HepG2 (cell line): ENCODE measurements at regions not wholly inside any gene's neighbourhood (a gene's known extent, or its start where the extent isn't known, plus 50 kb on each side); places are given as distances from the start of the nearest gene placed in this dataset.

Source experiments
- CTCF ChIP-seq: sonication (generic); formaldehyde crosslinking; IDR thresholded peaks from 2 replicates; pipeline ENCODE4 v1.5.0; 2020; ENCODE audit warnings: mild to moderate bottlenecking, missing genetic modification reagents, moderate library complexity
- KDM5B ChIP-seq: sonication (generic); formaldehyde crosslinking; IDR thresholded peaks from 2 replicates; pipeline ENCODE4 v1.4.0; 2020; ENCODE audit warnings: missing genetic modification reagents, mild to moderate bottlenecking, borderline replicate concordance
- MEIS1 ChIP-seq: sonication (generic); formaldehyde crosslinking; IDR thresholded peaks from 2 replicates; pipeline ENCODE4 v1.9.0; 2021; ENCODE audit warnings: mild to moderate bottlenecking, missing genetic modification reagents, moderate library complexity, borderline replicate concordance
- MLX ChIP-seq: IDR thresholded peaks from 2 replicates; pipeline ENCODE4 v1.6.1; 2016
- NFIC ChIP-seq: IDR thresholded peaks from 2 replicates; pipeline ENCODE4 v1.6.1; 2012; ENCODE audit warnings: mild to moderate bottlenecking, low read length, inconsistent platforms
- POLR2AphosphoS5 ChIP-seq: IDR thresholded peaks from 2 replicates; pipeline ENCODE4 v1.6.1; 2012; ENCODE audit warnings: low read depth, low read length
- ZNF639 ChIP-seq: conservative IDR thresholded peaks from 2 replicates; pipeline ENCODE4 v1.6.1; 2018; ENCODE audit warnings: missing genetic modification reagents
- TF ChIP-seq, protein P1 (sequence below): sonication (generic); formaldehyde crosslinking; IDR thresholded peaks from 2 replicates; pipeline ENCODE4 v1.4.0; 2020; ENCODE audit warnings: missing genetic modification reagents

- TF ChIP-seq MEIS1 (CRISPR knock-in tag) (no peak), NFIC (no peak), CTCF (CRISPR knock-in tag) (no peak), POLR2AphosphoS5 (no peak), ZNF639 (CRISPR knock-in tag) (no peak), MLX (no peak), KDM5B (CRISPR knock-in tag) (no peak)
- TF ChIP-seq, protein P1, sequence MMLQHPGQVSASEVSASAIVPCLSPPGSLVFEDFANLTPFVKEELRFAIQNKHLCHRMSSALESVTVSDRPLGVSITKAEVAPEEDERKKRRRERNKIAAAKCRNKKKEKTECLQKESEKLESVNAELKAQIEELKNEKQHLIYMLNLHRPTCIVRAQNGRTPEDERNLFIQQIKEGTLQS (CRISPR knock-in tag), result no peak
Observed at GRCh38 chr5:51131266-51131665, 252.0 kb upstream of the ISL1 start.
